MM.1S (cell line): ENCODE measurements at regions not wholly inside any gene's neighbourhood (a gene's known extent, or its start where the extent isn't known, plus 50 kb on each side); places are given as distances from the start of the nearest gene placed in this dataset.

Source experiments
- DNase-seq: peaks from one replicate; pipeline ENCODE4 v3.0.0-alpha.2; 2015
- H2AFZ ChIP-seq: fragments of 300-600 bp; sonication (generic); 2 replicates; pipeline ENCODE4 v1.6.0; 2016; ENCODE audit warnings: antibody characterized with exemption, low read length
- H3F3A ChIP-seq: fragments of 300-600 bp; sonication (generic); 2 replicates; pipeline ENCODE4 v1.6.1; 2016; ENCODE audit warnings: mild to moderate bottlenecking, antibody characterized with exemption, low read length, moderate library complexity, mixed read lengths; ENCODE audit not compliant: insufficient read depth
- H3K27ac ChIP-seq: fragments of 300-600 bp; sonication (generic); 2 replicates; pipeline ENCODE4 v1.5.1; 2016; ENCODE audit warnings: mild to moderate bottlenecking, low read length
- H3K27me3 ChIP-seq: fragments of 300-600 bp; sonication (generic); replicated peaks from 2 replicates; pipeline ENCODE4 v1.6.0; 2016; ENCODE audit warnings: low read length; ENCODE audit not compliant: insufficient read depth
- H3K36me3 ChIP-seq: fragments of 300-600 bp; sonication (generic); replicated peaks from 2 replicates; pipeline ENCODE4 v1.6.1; 2016; ENCODE audit warnings: mild to moderate bottlenecking, low read length, mixed read lengths; ENCODE audit not compliant: insufficient read depth
- H3K4me1 ChIP-seq: fragments of 300-600 bp; sonication (generic); 2 replicates; pipeline ENCODE4 v1.6.1; 2016; ENCODE audit warnings: low read length, mixed read lengths
- H3K4me2 ChIP-seq: fragments of 300-600 bp; sonication (generic); 2 replicates; pipeline ENCODE4 v1.6.0; 2016; ENCODE audit warnings: low read depth, low read length
- H3K4me3 ChIP-seq: fragments of 300-600 bp; sonication (generic); 2 replicates; pipeline ENCODE4 v1.5.1; 2016; ENCODE audit warnings: low read length, mixed read lengths
- H3K79me2 ChIP-seq: fragments of 300-600 bp; sonication (generic); 2 replicates; pipeline ENCODE4 v1.6.1; 2016; ENCODE audit warnings: mixed run types, low read length, mixed read lengths
- H3K9ac ChIP-seq: fragments of 300-600 bp; sonication (generic); 2 replicates; pipeline ENCODE4 v1.6.1; 2016; ENCODE audit warnings: low read length, mixed read lengths
- H3K9me2 ChIP-seq: fragments of 300-600 bp; sonication (generic); replicated peaks from 2 replicates; pipeline ENCODE4 v1.6.1; 2016; ENCODE audit warnings: mild to moderate bottlenecking, low read length, mixed read lengths; ENCODE audit not compliant: insufficient read depth
- H3K9me3 ChIP-seq: fragments of 300-600 bp; sonication (generic); replicated peaks from 2 replicates; pipeline ENCODE4 v1.6.1; 2016; ENCODE audit warnings: mild to moderate bottlenecking, low read length, mixed read lengths; ENCODE audit not compliant: insufficient read depth
- H4K20me1 ChIP-seq: fragments of 300-600 bp; sonication (generic); 2 replicates; pipeline ENCODE4 v1.6.1; 2016; ENCODE audit warnings: mild to moderate bottlenecking, low read length, moderate library complexity, mixed read lengths; ENCODE audit not compliant: insufficient read depth
- CTCF ChIP-seq: fragments of 300-600 bp; sonication (generic); IDR thresholded peaks from 2 replicates; pipeline ENCODE4 v1.5.1; 2016; ENCODE audit warnings: antibody characterized with exemption, low read length, mixed read lengths
- EZH2 ChIP-seq: fragments of 300-600 bp; sonication (generic); optimal IDR thresholded peaks from 2 replicates; pipeline ENCODE3; 2017; ENCODE audit warnings: low read depth, mild to moderate bottlenecking, antibody characterized with exemption, low read length, mixed read lengths
- EZH2phosphoT487 ChIP-seq: fragments of 300-600 bp; sonication (generic); IDR thresholded peaks from 2 replicates; pipeline ENCODE4 v1.6.1; 2018; ENCODE audit warnings: antibody characterized with exemption, low read length

- Histone ChIP-seq H3K4me1 (no peaks in the 10 kb centered on the region), H3K27me3 (no peaks in the 10 kb centered on the region), H3K9me3 (no peaks in the 10 kb centered on the region), H3F3A (no peaks in the 10 kb centered on the region), H3K36me3 (no peaks in the 10 kb centered on the region), H2AFZ (no peak overlapping the region), H3K4me3 (no peak overlapping the region), H4K20me1 (no peaks in the 10 kb centered on the region), H3K79me2 (no peaks in the 10 kb centered on the region), H3K9ac (no peak overlapping the region), H3K27ac (no peak overlapping the region), H3K9me2 (no peaks in the 10 kb centered on the region), H3K4me2 (no peak overlapping the region)
- DNase-seq: no peak
- TF ChIP-seq EZH2: no peak
- TF ChIP-seq CTCF: no peak
- no peak for TF ChIP-seq EZH2phosphoT487
Measured at GRCh38 chr18:55137602-55138001, 178.3 kb upstream of the CCDC68 start.

GRCh38 chr18:55136864-55137263 is 177.6 kb upstream of the CCDC68 start:
- no peaks in the 10 kb centered on the region for H3F3A ChIP-seq
- DNase-seq: no peak
- no peak overlapping the region for H3K9ac ChIP-seq
- H3K4me1 ChIP-seq: no peaks in the 10 kb centered on the region
- no peaks in the 10 kb centered on the region for H4K20me1 ChIP-seq
- TF ChIP-seq EZH2: no peak
- no peaks in the 10 kb centered on the region for H3K36me3 ChIP-seq
- H3K9me2 ChIP-seq: no peaks in the 10 kb centered on the region
- H3K27ac ChIP-seq: no peak overlapping the region
- H3K4me3 ChIP-seq: no peak overlapping the region
- H3K4me2 ChIP-seq: no peak overlapping the region
- no peak overlapping the region for H2AFZ ChIP-seq
- no peaks in the 10 kb centered on the region for H3K79me2 ChIP-seq
- H3K27me3 ChIP-seq: no peaks in the 10 kb centered on the region
- no peaks in the 10 kb centered on the region for H3K9me3 ChIP-seq

- Histone ChIP-seq H3K4me3 (no peak overlapping the region), H3F3A (no peaks in the 10 kb centered on the region), H3K9me2 (no peaks in the 10 kb centered on the region), H2AFZ (no peak overlapping the region), H3K27me3 (no peaks in the 10 kb centered on the region), H3K27ac (no peak overlapping the region), H3K36me3 (no peaks in the 10 kb centered on the region), H3K4me2 (no peak overlapping the region), H3K79me2 (no peaks in the 10 kb centered on the region), H3K9me3 (no peaks in the 10 kb centered on the region), H3K9ac (no peak overlapping the region), H4K20me1 (no peaks in the 10 kb centered on the region), H3K4me1 (no peaks in the 10 kb centered on the region)
- TF ChIP-seq EZH2phosphoT487 (no peak), EZH2 (no peak), CTCF (no peak)
- DNase-seq: no peak
Measured at GRCh38 chr18:55136258-55136657, 177.0 kb upstream of the CCDC68 start.

GRCh38 chr18:55133378-55133777 is 174.1 kb upstream of the CCDC68 start:
- Histone ChIP-seq H4K20me1 (no peaks in the 10 kb centered on the region), H3K27ac (no peak overlapping the region), H3K36me3 (no peaks in the 10 kb centered on the region), H3K9ac (no peak overlapping the region), H3K27me3 (no peaks in the 10 kb centered on the region), H3F3A (no peaks in the 10 kb centered on the region), H3K4me3 (no peak overlapping the region), H3K4me1 (no peaks in the 10 kb centered on the region), H3K9me3 (no peaks in the 10 kb centered on the region), H3K9me2 (no peaks in the 10 kb centered on the region), H3K79me2 (no peaks in the 10 kb centered on the region), H3K4me2 (no peak overlapping the region), H2AFZ (no peak overlapping the region)
- TF ChIP-seq CTCF: no peak
- no peak for TF ChIP-seq EZH2phosphoT487
- no peak for TF ChIP-seq EZH2
- no peak for DNase-seq
